Psoas muscle (tissue), 7 donors: ENCODE measurements at regions not wholly inside any gene's neighbourhood (a gene's known extent, or its start where the extent isn't known, plus 50 kb on each side); places are given as distances from the start of the nearest gene placed in this dataset.

ENCODE experiments used
- ATAC-seq, 4 donors: fragments of 200-7000 bp; cut with Tn5 transposase; one replicate each; pipeline ENCODE4 v1.9.1; 2020; ENCODE audit warnings: moderate library complexity in 3 of 4, mild to moderate bottlenecking in 2 of 4
- DNase-seq, 2 donors: peaks; one replicate each; pipeline ENCODE4 v3.0.0-alpha.2; 2020
- H3K27ac ChIP-seq: fragments of 200-600 bp; one replicate; pipeline ENCODE4 v1.8.0; 2022
- H3K27me3 ChIP-seq, 3 donors: fragments of 200-600 bp in 1 of 3; one replicate each; pipeline versions ENCODE4 v1.6.1 to v1.8.0; 2013 to 2022; ENCODE audit warnings: low read length in 2 of 3, mild to moderate bottlenecking in 2 of 3, moderate library complexity in 1 of 3; ENCODE audit not compliant: insufficient read depth in 3 of 3
- H3K36me3 ChIP-seq, 2 donors: fragments of 200-600 bp in 1 of 2; one replicate each; pipeline versions ENCODE4 v1.6.1 to v1.8.0; 2013 to 2022; ENCODE audit warnings: low read depth in 1 of 2, mild to moderate bottlenecking in 1 of 2, moderate library complexity in 1 of 2; ENCODE audit not compliant: insufficient read depth in 1 of 2
- H3K4me1 ChIP-seq: fragments of 200-600 bp; one replicate; pipeline ENCODE4 v1.8.0; 2022
- H3K4me3 ChIP-seq: fragments of 200-600 bp; one replicate; pipeline ENCODE4 v1.8.0; 2022; ENCODE audit warnings: mild to moderate bottlenecking
- H3K9me3 ChIP-seq: fragments of 200-600 bp; one replicate; pipeline ENCODE4 v1.8.0; 2022
- whole genome bisulfite sequencing, 3 donors: extraction: QIAGEN DNeasy Blood & Tissue Kit; methylation state at CpG; one replicate each; pipeline versions ENCODE4 v1.1.6 to v1.1.7; 2013; 5-methylcytosine and 5-hydroxymethylcytosine counted together
- intact Hi-C, 2 donors: fragments of 100-400 bp; cut with DNase I; formaldehyde crosslinking; loops; one replicate each; pipeline versions ENCODE4 v1.11.0 to v1.14.2; 2022
- TF ChIP-seq, protein P1 (sequence below): fragments of 200-600 bp; IDR thresholded peaks from one replicate; pipeline ENCODE4 v1.8.0; 2022; ENCODE audit warnings: antibody characterized with exemption
- donor health status: healthy with polysubstance abuse.
- donor health status: DM: no; HTN: no; CAD: no; lungs with moderate emphysema.
- donor health status: Bipolar disorder and iron deficiency.
- donor health status: healthy.
- donor health status: DM: yes; HTN: yes; CAD: no.
- donor health status: DM: no; HTN: no; CAD: no.
- donor health status: DM: yes; HTN: yes; CAD: no.

DNA sequence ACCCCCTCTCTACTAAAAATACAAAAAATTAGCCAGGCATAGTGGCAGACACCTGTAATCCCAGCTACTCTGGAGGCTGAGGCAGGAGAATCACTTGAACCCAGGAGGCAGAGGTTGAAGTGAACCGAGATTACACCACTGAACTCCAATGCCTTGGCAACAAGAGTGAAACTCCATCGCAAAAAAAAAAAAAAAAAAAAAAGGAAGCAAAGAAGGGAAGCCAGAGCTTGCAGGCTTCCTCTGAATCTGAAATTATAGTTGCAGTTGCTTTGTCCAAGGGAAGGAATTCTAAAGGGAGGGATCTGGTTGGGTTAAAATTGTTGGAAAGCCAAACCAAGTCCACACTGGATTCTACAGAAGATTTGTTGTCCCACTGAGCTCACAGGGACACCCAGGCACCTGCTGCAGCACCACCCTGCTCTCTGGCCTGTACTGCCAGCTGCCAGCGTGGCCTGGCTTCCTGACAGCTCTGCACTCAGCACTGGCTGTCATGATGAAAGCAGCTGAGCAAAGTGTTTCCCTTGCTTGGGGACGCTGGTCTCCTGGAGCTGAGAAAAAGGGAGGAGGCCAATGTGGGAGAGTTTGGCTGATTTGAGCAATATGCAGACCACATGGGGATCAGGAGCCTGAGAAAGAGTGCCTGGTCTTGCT is 88.8 kb upstream of the HES1 start:
- peak overlapping the region; percentile 48 for H3K27ac ChIP-seq
- H3K36me3 ChIP-seq: no peaks in the 10 kb centered on the region
- no peak overlapping the region for H3K4me3 ChIP-seq
- DNase-seq: peak; percentile 75 to 89
- H3K9me3 ChIP-seq: peaks cover 13% of the 10 kb centered on the region
- peak; percentile 98 to 99 (median 98) for ATAC-seq
- WGBS, 3 donors: 3 to 8% (median 4%) methylated on average over 4 of the region's 4 CpGs
- TF ChIP-seq, protein P1, sequence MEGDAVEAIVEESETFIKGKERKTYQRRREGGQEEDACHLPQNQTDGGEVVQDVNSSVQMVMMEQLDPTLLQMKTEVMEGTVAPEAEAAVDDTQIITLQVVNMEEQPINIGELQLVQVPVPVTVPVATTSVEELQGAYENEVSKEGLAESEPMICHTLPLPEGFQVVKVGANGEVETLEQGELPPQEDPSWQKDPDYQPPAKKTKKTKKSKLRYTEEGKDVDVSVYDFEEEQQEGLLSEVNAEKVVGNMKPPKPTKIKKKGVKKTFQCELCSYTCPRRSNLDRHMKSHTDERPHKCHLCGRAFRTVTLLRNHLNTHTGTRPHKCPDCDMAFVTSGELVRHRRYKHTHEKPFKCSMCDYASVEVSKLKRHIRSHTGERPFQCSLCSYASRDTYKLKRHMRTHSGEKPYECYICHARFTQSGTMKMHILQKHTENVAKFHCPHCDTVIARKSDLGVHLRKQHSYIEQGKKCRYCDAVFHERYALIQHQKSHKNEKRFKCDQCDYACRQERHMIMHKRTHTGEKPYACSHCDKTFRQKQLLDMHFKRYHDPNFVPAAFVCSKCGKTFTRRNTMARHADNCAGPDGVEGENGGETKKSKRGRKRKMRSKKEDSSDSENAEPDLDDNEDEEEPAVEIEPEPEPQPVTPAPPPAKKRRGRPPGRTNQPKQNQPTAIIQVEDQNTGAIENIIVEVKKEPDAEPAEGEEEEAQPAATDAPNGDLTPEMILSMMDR: no peak
- no peaks in the 10 kb centered on the region for H3K27me3 ChIP-seq
- intact Hi-C loops: loop anchor here in 1 of 2 donors (5.0 kb wide), 1 partner anchor 45 kb away; no protein-coding TSS in a partner anchor
- H3K4me1 ChIP-seq: peaks cover 8% of the 10 kb centered on the region

DNA sequence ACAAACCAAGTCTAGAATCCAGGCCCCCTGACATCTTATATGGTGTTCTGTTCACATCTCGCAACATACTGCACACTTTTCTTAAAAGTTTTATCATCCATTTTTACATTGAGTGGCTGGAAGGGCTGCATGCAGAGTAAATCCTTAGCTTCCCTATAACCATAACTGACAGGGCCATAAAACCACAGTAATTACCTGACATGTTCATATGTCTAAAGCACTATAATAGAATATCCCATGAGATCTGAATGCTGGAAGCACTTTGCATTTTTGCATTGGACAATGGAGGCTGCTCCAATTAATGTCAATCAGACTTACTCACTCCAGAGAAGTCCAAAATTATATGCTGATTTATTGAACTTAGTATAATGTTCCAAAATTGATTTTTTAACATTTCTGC is 86.6 kb upstream of the HES1 start:
- Histone ChIP-seq H3K36me3 (no peaks in the 10 kb centered on the region), H3K4me3 (no peak overlapping the region), H3K27ac (no peak overlapping the region), H3K4me1 (peaks cover 8% of the 10 kb centered on the region), H3K27me3 (no peaks in the 10 kb centered on the region), H3K9me3 (peaks cover 13% of the 10 kb centered on the region)
- intact Hi-C loops: loop anchor here in 1 of 2 donors (5.0 kb wide), 1 partner anchor 47 kb away; no protein-coding TSS in a partner anchor
- DNase-seq (no peak), ATAC-seq (no peak)
- WGBS, 3 donors: 100% methylated on average over 1 of the region's 1 CpG
- TF ChIP-seq, protein P1: no peak

DNA sequence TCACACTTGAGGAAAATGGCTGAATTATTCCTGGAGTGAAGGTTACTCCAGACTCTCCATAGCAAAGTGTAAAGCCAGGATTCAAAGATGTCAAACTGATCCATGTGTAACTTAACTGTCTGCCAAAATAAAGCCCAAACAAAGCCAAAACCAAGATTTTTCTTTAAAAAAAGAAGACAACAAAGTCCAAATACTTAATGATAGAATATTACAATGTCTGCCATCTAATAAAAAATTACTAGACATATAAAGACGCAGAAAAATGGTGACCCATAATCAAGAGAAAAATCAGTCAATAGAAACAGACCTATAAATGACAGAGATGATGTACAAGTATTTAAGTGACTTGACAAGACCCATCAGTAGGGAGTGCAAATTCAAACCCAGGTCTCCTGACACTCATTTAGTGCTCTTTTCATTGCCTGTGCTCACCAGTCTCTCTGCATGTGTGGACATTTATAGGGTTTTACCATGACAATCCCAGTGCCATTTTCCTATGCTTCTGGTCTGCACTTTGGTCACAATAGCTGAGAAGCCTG is 85.1 kb upstream of the HES1 start:
- peaks cover 8% of the 10 kb centered on the region for H3K4me1 ChIP-seq
- 91 to 97% (median 96%) methylated on average over 1 of the region's 1 CpG for WGBS, 3 donors
- no peaks in the 10 kb centered on the region for H3K27me3 ChIP-seq
- H3K27ac ChIP-seq: no peak overlapping the region
- TF ChIP-seq, protein P1: no peak
- no peak overlapping the region for H3K4me3 ChIP-seq
- intact Hi-C loops: no loop called here
- no peaks in the 10 kb centered on the region for H3K36me3 ChIP-seq
- ATAC-seq: no peak
- DNase-seq: no peak
- H3K9me3 ChIP-seq: peaks cover 13% of the 10 kb centered on the region

DNA sequence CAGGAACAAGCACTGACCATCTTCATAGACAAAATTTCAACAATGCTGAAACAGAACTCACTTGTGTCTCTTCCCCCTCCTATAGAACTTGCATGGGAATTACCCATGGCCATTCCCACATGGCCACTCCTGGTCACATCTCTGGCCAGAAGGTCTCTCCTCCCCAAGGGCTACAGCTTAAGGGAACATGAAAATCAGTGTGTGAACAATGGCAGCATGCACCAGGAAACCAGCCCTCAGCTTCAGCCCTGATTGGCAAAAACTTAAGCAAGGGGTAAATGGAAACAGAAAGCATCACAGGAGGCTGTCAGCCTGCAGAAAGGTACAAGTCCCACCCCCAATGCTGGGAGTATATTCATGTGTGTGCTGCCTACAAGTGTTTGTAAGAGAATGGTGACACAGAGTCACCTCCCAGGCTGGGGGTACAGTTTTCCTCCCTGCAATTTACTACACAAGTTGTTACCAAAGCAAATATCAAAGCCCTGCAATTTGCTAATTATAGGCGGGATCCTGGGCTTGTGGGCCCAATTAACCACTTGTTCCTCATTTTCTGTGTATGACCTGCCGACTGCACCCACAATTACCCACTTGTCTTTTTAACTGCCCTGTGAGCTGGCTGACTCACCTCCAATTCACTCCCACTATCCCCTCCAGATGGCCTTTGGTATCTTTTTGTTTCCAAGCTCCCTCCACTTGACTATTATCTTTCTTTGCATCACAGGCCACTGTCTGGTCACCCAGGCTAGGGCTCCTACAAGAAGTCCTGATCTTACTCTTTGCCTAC is 84.4 kb upstream of the HES1 start:
- DNase-seq (no peak), ATAC-seq (no peak)
- Histone ChIP-seq H3K27me3 (no peaks in the 10 kb centered on the region), H3K27ac (no peak overlapping the region), H3K4me3 (no peak overlapping the region), H3K9me3 (peaks cover 13% of the 10 kb centered on the region), H3K36me3 (no peaks in the 10 kb centered on the region), H3K4me1 (peaks cover 5% of the 10 kb centered on the region)
- TF ChIP-seq, protein P1: no peak
- WGBS, 3 donors: 88 to 93% (median 91%) methylated on average over 2 of the region's 2 CpGs
- intact Hi-C loops: no loop called here
